ENCODE measurements at regions not wholly inside any gene's neighbourhood (a gene's known extent, or its start where the extent isn't known, plus 50 kb on each side); places are given as distances from the start of the nearest gene placed in this dataset.

GRCh38 chr9:18143073-18143745 is 330.7 kb upstream of the ADAMTSL1 start:
- DNase-seq (ENCODE audit: low read depth in 3 of 3) = no peak

- no peak for DNase-seq (ENCODE audit: low read depth in 3 of 3)
Observed at GRCh38 chr9:18146329-18146728, 327.6 kb upstream of the ADAMTSL1 start.

- no peak for DNase-seq (ENCODE audit: low read depth in 3 of 3)
Observed at GRCh38 chr9:18149471-18150011, 324.4 kb upstream of the ADAMTSL1 start.

GRCh38 chr9:18154661-18155060 is 319.3 kb upstream of the ADAMTSL1 start:
- DNase-seq (ENCODE audit: low read depth in 3 of 3) = no peak

- no peak for DNase-seq (ENCODE audit: low read depth in 3 of 3)
Observed at GRCh38 chr9:18159254-18159653, 314.7 kb upstream of the ADAMTSL1 start.

GRCh38 chr9:18163146-18163545 is 310.8 kb upstream of the ADAMTSL1 start:
- no peak for DNase-seq (ENCODE audit: low read depth in 3 of 3)

GRCh38 chr9:18167733-18168132 is 306.2 kb upstream of the ADAMTSL1 start:
- DNase-seq (ENCODE audit: low read depth in 3 of 3) = no peak

GRCh38 chr9:18173923-18174322 is 300.0 kb upstream of the ADAMTSL1 start:
- DNase-seq (ENCODE audit: low read depth in 3 of 3) = no peak

- DNase-seq (ENCODE audit: low read depth in 3 of 3) = no peak
Observed at GRCh38 chr9:18182636-18183035, 291.3 kb upstream of the ADAMTSL1 start.

- DNase-seq (ENCODE audit: low read depth in 3 of 3) = no peak
Observed at GRCh38 chr9:18183974-18184373, 290.0 kb upstream of the ADAMTSL1 start.

GRCh38 chr9:18184401-18184800 is 289.6 kb upstream of the ADAMTSL1 start:
- DNase-seq (ENCODE audit: low read depth in 3 of 3) = no peak

GRCh38 chr9:18185196-18185595 is 288.8 kb upstream of the ADAMTSL1 start:
- DNase-seq (ENCODE audit: low read depth in 3 of 3) = no peak

GRCh38 chr9:18188971-18189370 is 285.0 kb upstream of the ADAMTSL1 start:
- no peak for DNase-seq (ENCODE audit: low read depth in 3 of 3)

GRCh38 chr9:18189871-18190670 is 283.9 kb upstream of the ADAMTSL1 start:
- DNase-seq (ENCODE audit: low read depth in 3 of 3) = no peak

- no peak for DNase-seq (ENCODE audit: low read depth in 3 of 3)
Observed at GRCh38 chr9:18190671-18191374, 283.1 kb upstream of the ADAMTSL1 start.

GRCh38 chr9:18194316-18194715 is 279.6 kb upstream of the ADAMTSL1 start:
- DNase-seq (ENCODE audit: low read depth in 3 of 3) = no peak

GRCh38 chr9:18195223-18195622 is 278.7 kb upstream of the ADAMTSL1 start:
- no peak for DNase-seq (ENCODE audit: low read depth in 3 of 3)

GRCh38 chr9:18202924-18203323 is 271.0 kb upstream of the ADAMTSL1 start:
- DNase-seq (ENCODE audit: low read depth in 3 of 3) = no peak

GRCh38 chr9:18207735-18208134 is 266.2 kb upstream of the ADAMTSL1 start:
- DNase-seq (ENCODE audit: low read depth in 3 of 3) = no peak

GRCh38 chr9:18208166-18209059 is 265.5 kb upstream of the ADAMTSL1 start:
- DNase-seq (ENCODE audit: low read depth in 3 of 3) = no peak

GRCh38 chr9:18215626-18216025 is 258.3 kb upstream of the ADAMTSL1 start:
- no peak for DNase-seq (ENCODE audit: low read depth in 3 of 3)

Measured in stimulated activated CD4-positive, alpha-beta T cell treated with anti-CD3 and anti-CD28 coated beads, TNF-alpha, amount 100 ng/mL, for 4 hours (primary cell).